PFSK-1 (cell line): ENCODE measurements at regions not wholly inside any gene's neighbourhood (a gene's known extent, or its start where the extent isn't known, plus 50 kb on each side); places are given as distances from the start of the nearest gene placed in this dataset.

Experiments used
- FOXP2 ChIP-seq: optimal IDR thresholded peaks from 2 replicates; pipeline ENCODE3; 2011; ENCODE audit warnings: borderline replicate concordance, control low read depth, inconsistent platforms; ENCODE audit not compliant: insufficient read depth; ENCODE audit errors: extremely low read length, extremely low read depth
- POLR2AphosphoS5 ChIP-seq: IDR thresholded peaks from 2 replicates; pipeline ENCODE4 v1.6.1; 2012; ENCODE audit warnings: low read depth, mild to moderate bottlenecking, control low read depth, low read length, moderate library complexity
- REST ChIP-seq, 2 experiments: IDR thresholded peaks; 2 replicates each; pipeline versions ENCODE4 v1.6.1 to v1.8.0; 2011 to 2012; ENCODE audit warnings: low read depth in 2 of 2, low read length in 2 of 2, control low read depth in 1 of 2, inconsistent platforms in 1 of 2, mild to moderate bottlenecking in 1 of 2, moderate library complexity in 1 of 2; ENCODE audit not compliant: insufficient read depth in 1 of 2
- SIN3A ChIP-seq: IDR thresholded peaks from 2 replicates; pipeline ENCODE4 v1.6.1; 2012; ENCODE audit warnings: mild to moderate bottlenecking, low read length, moderate library complexity, borderline replicate concordance; ENCODE audit not compliant: insufficient read depth
- TAF1 ChIP-seq: IDR thresholded peaks from 2 replicates; pipeline ENCODE4 v1.6.1; 2012; ENCODE audit warnings: low read length, control low read depth, borderline replicate concordance; ENCODE audit not compliant: insufficient read depth

- TF ChIP-seq REST (IDR thresholded peaks at IDR 0.05; ENCODE audit: insufficient read depth in 1 of 2, low read depth in 2 of 2, low read length in 2 of 2) (no peak), TAF1 (no peak), POLR2AphosphoS5 (no peak), FOXP2 (no peak), SIN3A (no peak)
Observed at GRCh38 chr5:165201369-165201768, 1696.0 kb downstream of the MAT2B start.

DNA sequence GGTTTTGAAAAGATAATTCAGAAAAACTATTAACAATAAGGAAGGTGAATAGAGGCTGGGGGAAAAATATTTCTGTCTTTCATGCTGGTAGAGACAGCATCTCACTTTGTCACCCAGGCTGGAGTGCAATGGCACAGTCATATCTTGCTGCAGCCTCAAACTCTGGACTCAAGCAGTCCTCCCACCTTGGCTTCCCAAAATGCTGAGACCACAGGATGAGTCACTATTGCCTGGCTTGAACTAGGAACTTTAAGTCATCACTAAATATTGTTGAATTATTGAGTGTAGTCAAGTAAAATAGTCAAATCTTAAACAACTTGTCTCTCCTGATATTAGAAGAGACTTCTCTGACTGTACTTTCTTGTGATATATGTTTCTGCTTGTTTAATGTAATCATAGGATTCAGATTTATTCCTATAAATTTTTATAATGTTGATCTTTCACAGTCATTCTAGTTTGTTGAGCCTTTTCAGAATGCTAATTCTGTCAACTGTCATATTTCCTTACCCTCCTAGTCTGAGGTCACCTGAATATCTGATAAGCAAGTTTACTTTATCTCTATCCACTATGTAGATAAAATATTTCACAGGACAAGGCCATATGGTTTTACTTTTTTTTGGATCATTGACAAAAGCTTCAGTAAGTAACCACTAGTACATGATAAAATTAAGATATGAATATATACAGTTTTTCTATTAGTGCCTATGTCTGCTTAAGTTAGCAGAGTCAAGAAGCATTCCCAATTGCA, 1696.5 kb downstream of the MAT2B start:
- TF ChIP-seq FOXP2 (no peak), REST (IDR thresholded peaks at IDR 0.05; ENCODE audit: insufficient read depth in 1 of 2, low read depth in 2 of 2, low read length in 2 of 2) (no peak), POLR2AphosphoS5 (no peak), SIN3A (no peak), TAF1 (no peak)

DNA sequence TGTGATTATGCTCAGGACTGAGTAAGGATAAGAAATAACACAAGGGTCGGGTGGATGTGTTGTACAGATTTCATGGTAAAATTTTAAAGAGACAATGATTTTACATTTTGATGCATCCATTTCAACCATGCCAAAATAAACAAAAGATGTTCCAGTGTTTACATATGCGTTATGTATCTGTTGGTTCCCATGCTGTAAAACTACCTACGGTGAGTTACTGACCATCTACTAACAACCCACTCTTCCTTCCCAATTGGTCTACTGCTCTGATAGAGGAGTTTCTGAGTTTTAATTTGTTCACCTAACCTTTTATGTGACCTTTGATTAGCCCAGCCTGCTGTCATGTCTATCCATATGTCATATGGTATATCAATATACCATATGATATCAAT, 1697.1 kb downstream of the MAT2B start:
- no peak for TF ChIP-seq TAF1
- no peak for TF ChIP-seq SIN3A
- TF ChIP-seq REST (IDR thresholded peaks at IDR 0.05; ENCODE audit: insufficient read depth in 1 of 2, low read depth in 2 of 2, low read length in 2 of 2) = no peak
- no peak for TF ChIP-seq POLR2AphosphoS5
- no peak for TF ChIP-seq FOXP2

DNA sequence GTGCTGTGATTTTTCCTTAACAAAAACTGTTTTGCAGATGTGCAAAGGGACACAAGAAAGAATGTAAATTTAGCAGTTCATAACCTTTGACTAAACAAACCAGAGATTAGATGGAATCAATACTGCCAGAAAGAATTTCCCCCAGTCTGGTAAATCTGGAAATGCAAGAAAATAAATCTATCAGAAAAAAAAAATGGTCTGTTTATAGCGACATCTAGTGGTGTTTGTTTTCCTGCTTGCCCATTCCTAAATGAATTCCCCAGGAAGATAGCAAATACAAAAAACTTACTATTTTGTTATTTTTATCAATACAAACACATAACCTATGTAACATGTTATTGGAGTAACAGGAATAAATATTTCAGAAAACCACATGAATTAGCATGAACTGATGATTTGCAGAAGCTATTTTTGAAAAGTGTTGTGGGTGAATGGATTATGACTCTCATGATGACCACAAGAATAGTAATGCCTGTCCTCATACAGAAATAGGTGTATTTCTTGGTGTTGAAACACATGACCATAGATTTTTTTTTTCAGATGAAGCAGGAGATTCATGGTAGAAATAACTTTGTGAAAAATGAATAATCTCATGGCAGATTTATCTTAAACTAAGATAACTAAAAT, 1703.8 kb downstream of the MAT2B start:
- no peak for TF ChIP-seq POLR2AphosphoS5
- no peak for TF ChIP-seq REST (IDR thresholded peaks at IDR 0.05; ENCODE audit: insufficient read depth in 1 of 2, low read depth in 2 of 2, low read length in 2 of 2)
- no peak for TF ChIP-seq SIN3A
- TF ChIP-seq FOXP2 = no peak
- TF ChIP-seq TAF1 = no peak
